Liver (tissue), 8 donors: ENCODE measurements at regions not wholly inside any gene's neighbourhood (a gene's known extent, or its start where the extent isn't known, plus 50 kb on each side); places are given as distances from the start of the nearest gene placed in this dataset.

Source experiments
- DNase-seq: peaks from one replicate; pipeline ENCODE4 v3.0.0-alpha.2; 2017; ENCODE audit warnings: low spot score
- H3K27ac ChIP-seq, 2 donors: one replicate each; pipeline ENCODE4 v1.7.0; 2013; ENCODE audit warnings: inconsistent platforms in 2 of 2, low read length in 2 of 2, control low read depth in 1 of 2, low read depth in 1 of 2, mild to moderate bottlenecking in 1 of 2
- H3K27me3 ChIP-seq, 4 donors: one replicate each; pipeline versions ENCODE4 v1.6.1 to v1.7.0; 2013; ENCODE audit warnings: low read length in 3 of 4, inconsistent platforms in 1 of 4, mild to moderate bottlenecking in 1 of 4, moderate library complexity in 1 of 4; ENCODE audit not compliant: control insufficient read depth in 4 of 4, insufficient read depth in 4 of 4
- H3K36me3 ChIP-seq, 4 donors: one replicate each; pipeline versions ENCODE4 v1.6.1 to v1.7.0; 2013; ENCODE audit warnings: low read length in 3 of 4, mild to moderate bottlenecking in 3 of 4, low read depth in 1 of 4, moderate library complexity in 1 of 4; ENCODE audit not compliant: control insufficient read depth in 4 of 4, insufficient read depth in 3 of 4
- H3K4me1 ChIP-seq, 4 donors: one replicate each; pipeline versions ENCODE4 v1.6.1 to v1.7.0; 2013; ENCODE audit warnings: low read length in 3 of 4, mild to moderate bottlenecking in 3 of 4, moderate library complexity in 1 of 4; ENCODE audit not compliant: control insufficient read depth in 4 of 4, insufficient read depth in 4 of 4
- H3K4me3 ChIP-seq, 3 donors: one replicate each; pipeline versions ENCODE4 v1.6.1 to v1.7.0; 2013; ENCODE audit warnings: low read length in 3 of 3, control low read depth in 1 of 3, low read depth in 1 of 3, mild to moderate bottlenecking in 1 of 3
- H3K9ac ChIP-seq, 2 donors: one replicate each; pipeline ENCODE4 v1.7.0; 2013; ENCODE audit warnings: low read length in 2 of 2, mild to moderate bottlenecking in 2 of 2, moderate library complexity in 2 of 2, control low read depth in 1 of 2, low read depth in 1 of 2
- H3K9me3 ChIP-seq, 4 donors: one replicate each; pipeline versions ENCODE4 v1.6.1 to v1.7.0; 2013; ENCODE audit warnings: low read length in 3 of 4; ENCODE audit not compliant: control insufficient read depth in 4 of 4
- EGR1 ChIP-seq, 2 donors: IDR thresholded peaks; 2 replicates each; pipeline ENCODE4 v1.6.1; 2016 to 2018; ENCODE audit warnings: antibody characterized with exemption in 2 of 2, low read depth in 2 of 2
- FOXA1 ChIP-seq: IDR thresholded peaks from 2 replicates; pipeline ENCODE4 v1.6.1; 2016; ENCODE audit warnings: antibody characterized with exemption
- FOXA2 ChIP-seq: IDR thresholded peaks from 2 replicates; pipeline ENCODE4 v1.6.1; 2016; ENCODE audit warnings: antibody characterized with exemption
- GABPA ChIP-seq, 2 donors: IDR thresholded peaks in 1 of 2; conservative IDR thresholded peaks in 1 of 2; 2 replicates each; pipeline ENCODE4 v1.6.1; 2016; ENCODE audit warnings: antibody characterized with exemption in 2 of 2, mild to moderate bottlenecking in 1 of 2, moderate library complexity in 1 of 2
- HNF4A ChIP-seq, 2 donors: conservative IDR thresholded peaks; 2 replicates each; pipeline ENCODE4 v1.6.1; 2016; ENCODE audit warnings: antibody characterized with exemption in 2 of 2, mild to moderate bottlenecking in 2 of 2
- HNF4G ChIP-seq: IDR thresholded peaks from 2 replicates; pipeline ENCODE4 v1.6.1; 2016; ENCODE audit warnings: antibody characterized with exemption
- JUND ChIP-seq, 2 donors: IDR thresholded peaks; 2 replicates each; pipeline ENCODE4 v1.6.1; 2016; ENCODE audit warnings: antibody characterized with exemption in 2 of 2
- NR2F2 ChIP-seq: IDR thresholded peaks from 2 replicates; pipeline ENCODE4 v1.6.1; 2016; ENCODE audit warnings: antibody characterized with exemption
- RAD21 ChIP-seq, 2 donors: IDR thresholded peaks; 2 replicates each; pipeline ENCODE4 v1.6.1; 2016; ENCODE audit warnings: antibody characterized with exemption in 2 of 2, mild to moderate bottlenecking in 2 of 2
- RXRA ChIP-seq, 2 donors: IDR thresholded peaks; 2 replicates each; pipeline ENCODE4 v1.6.1; 2017 to 2018; ENCODE audit warnings: antibody characterized with exemption in 2 of 2, mild to moderate bottlenecking in 1 of 2
- SP1 ChIP-seq: IDR thresholded peaks from 2 replicates; pipeline ENCODE4 v1.6.1; 2018; ENCODE audit warnings: antibody characterized with exemption, mild to moderate bottlenecking
- TAF1 ChIP-seq: conservative IDR thresholded peaks from 2 replicates; pipeline ENCODE4 v1.6.1; 2016; ENCODE audit warnings: antibody characterized with exemption, mild to moderate bottlenecking
- YY1 ChIP-seq: IDR thresholded peaks from 2 replicates; pipeline ENCODE4 v1.6.1; 2016; ENCODE audit warnings: antibody characterized with exemption, mild to moderate bottlenecking
- WGBS: extraction: QIAGEN DNeasy Blood & Tissue Kit; methylation state at CpG from one replicate; pipeline ENCODE4 v1.1.7; 2013; 5-methylcytosine and 5-hydroxymethylcytosine counted together
- TF ChIP-seq, protein P1 (sequence below): IDR thresholded peaks from 2 replicates; pipeline ENCODE4 v1.6.1; 2016; ENCODE audit warnings: antibody characterized with exemption
- TF ChIP-seq, protein P2 (sequence below): IDR thresholded peaks from 2 replicates; pipeline ENCODE4 v1.6.1; 2016; ENCODE audit warnings: antibody characterized with exemption
- TF ChIP-seq, protein P3 (sequence below): IDR thresholded peaks from 2 replicates; pipeline ENCODE4 v1.6.1; 2016; ENCODE audit warnings: antibody characterized with exemption, mild to moderate bottlenecking
- TF ChIP-seq, protein P4 (sequence below): fragments of 150-350 bp; IDR thresholded peaks from 2 replicates; pipeline ENCODE4 v1.5.1; 2017; ENCODE audit warnings: improper control_type of control experiment, low read depth, low read length; ENCODE audit not compliant: missing input control
- TF ChIP-seq, protein P5 (sequence below): IDR thresholded peaks from 2 replicates; pipeline ENCODE4 v1.6.1; 2016; ENCODE audit warnings: antibody characterized with exemption
- donor health status: healthy.
- donor health status: healthy.
- donor health status: healthy.
- donor health status: healthy.
- donor health status: healthy.

DNA sequence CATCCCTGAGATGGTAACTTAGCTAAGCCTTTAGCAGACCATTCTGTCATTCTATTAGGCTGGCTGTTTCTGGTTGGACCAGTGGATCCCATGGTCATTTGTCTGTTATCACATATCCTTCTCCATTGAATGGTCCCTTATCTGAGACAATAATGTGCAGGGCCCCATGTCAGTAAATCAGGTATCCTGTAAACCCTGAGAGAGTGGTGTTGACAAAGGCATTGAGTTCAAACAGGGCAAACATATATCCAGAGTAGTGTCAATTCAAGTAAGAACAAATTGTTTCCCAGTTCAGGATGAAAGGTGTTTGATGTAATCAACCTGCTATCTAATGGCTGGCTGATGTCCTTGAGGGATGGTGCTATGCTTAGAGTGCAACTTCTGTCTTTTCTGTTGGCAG, 126.2 kb downstream of the LINC00237 start (continued):
- TF ChIP-seq HNF4A (conservative IDR thresholded peaks at IDR 0.05) = no peak
- TF ChIP-seq, protein P1, sequence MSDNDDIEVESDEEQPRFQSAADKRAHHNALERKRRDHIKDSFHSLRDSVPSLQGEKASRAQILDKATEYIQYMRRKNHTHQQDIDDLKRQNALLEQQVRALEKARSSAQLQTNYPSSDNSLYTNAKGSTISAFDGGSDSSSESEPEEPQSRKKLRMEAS = no peak
- no peak for TF ChIP-seq NR2F2
- no peak for TF ChIP-seq GABPA (IDR thresholded peaks at IDR 0.05 in 1 of 2, conservative IDR thresholded peaks at IDR 0.05 in 1 of 2)
- no peak for TF ChIP-seq JUND (IDR thresholded peaks at IDR 0.05)
- TF ChIP-seq, protein P2, sequence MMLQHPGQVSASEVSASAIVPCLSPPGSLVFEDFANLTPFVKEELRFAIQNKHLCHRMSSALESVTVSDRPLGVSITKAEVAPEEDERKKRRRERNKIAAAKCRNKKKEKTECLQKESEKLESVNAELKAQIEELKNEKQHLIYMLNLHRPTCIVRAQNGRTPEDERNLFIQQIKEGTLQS = no peak

DNA sequence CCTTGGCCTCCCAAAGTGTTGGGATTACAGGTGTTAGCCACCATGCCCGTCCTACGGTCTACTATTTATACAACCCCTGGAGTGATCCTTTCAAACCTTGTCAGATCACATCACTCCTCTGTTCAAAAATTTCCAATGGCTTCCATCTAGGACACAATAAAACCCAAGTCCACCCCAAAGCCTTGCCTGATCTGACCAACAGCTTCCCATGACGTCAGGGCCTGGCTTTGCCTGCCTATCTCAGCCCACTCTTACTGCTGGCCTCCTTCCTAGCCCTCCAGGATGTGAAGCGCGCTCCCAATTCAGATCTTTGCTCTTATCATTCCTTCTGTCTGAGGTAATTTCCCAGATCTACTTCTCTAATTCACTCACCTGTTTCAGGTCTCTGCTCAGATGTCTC, 128.4 kb downstream of the LINC00237 start:
- peaks cover 0 to 12% (median 5%) of the 10 kb centered on the region in 4 donors for H3K9me3 ChIP-seq
- no peaks in the 10 kb centered on the region for H3K36me3 ChIP-seq
- no peaks in the 10 kb centered on the region for H3K4me1 ChIP-seq
- no peak overlapping the region for H3K4me3 ChIP-seq
- no peak overlapping the region for H3K9ac ChIP-seq
- peaks cover 0 to 6% (median 1%) of the 10 kb centered on the region in 4 donors for H3K27me3 ChIP-seq
- WGBS = 80% methylated on average over 5 of the region's 5 CpGs
- DNase-seq = no peak
- TF ChIP-seq FOXA2 = no peak
- TF ChIP-seq YY1 = no peak
- TF ChIP-seq GABPA (IDR thresholded peaks at IDR 0.05 in 1 of 2, conservative IDR thresholded peaks at IDR 0.05 in 1 of 2) = no peak
- TF ChIP-seq, protein P3, sequence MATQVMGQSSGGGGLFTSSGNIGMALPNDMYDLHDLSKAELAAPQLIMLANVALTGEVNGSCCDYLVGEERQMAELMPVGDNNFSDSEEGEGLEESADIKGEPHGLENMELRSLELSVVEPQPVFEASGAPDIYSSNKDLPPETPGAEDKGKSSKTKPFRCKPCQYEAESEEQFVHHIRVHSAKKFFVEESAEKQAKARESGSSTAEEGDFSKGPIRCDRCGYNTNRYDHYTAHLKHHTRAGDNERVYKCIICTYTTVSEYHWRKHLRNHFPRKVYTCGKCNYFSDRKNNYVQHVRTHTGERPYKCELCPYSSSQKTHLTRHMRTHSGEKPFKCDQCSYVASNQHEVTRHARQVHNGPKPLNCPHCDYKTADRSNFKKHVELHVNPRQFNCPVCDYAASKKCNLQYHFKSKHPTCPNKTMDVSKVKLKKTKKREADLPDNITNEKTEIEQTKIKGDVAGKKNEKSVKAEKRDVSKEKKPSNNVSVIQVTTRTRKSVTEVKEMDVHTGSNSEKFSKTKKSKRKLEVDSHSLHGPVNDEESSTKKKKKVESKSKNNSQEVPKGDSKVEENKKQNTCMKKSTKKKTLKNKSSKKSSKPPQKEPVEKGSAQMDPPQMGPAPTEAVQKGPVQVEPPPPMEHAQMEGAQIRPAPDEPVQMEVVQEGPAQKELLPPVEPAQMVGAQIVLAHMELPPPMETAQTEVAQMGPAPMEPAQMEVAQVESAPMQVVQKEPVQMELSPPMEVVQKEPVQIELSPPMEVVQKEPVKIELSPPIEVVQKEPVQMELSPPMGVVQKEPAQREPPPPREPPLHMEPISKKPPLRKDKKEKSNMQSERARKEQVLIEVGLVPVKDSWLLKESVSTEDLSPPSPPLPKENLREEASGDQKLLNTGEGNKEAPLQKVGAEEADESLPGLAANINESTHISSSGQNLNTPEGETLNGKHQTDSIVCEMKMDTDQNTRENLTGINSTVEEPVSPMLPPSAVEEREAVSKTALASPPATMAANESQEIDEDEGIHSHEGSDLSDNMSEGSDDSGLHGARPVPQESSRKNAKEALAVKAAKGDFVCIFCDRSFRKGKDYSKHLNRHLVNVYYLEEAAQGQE = no peak
- TF ChIP-seq FOXA1 = no peak
- no peak for TF ChIP-seq RAD21 (IDR thresholded peaks at IDR 0.05)
- no peak overlapping the region for H3K27ac ChIP-seq

DNA sequence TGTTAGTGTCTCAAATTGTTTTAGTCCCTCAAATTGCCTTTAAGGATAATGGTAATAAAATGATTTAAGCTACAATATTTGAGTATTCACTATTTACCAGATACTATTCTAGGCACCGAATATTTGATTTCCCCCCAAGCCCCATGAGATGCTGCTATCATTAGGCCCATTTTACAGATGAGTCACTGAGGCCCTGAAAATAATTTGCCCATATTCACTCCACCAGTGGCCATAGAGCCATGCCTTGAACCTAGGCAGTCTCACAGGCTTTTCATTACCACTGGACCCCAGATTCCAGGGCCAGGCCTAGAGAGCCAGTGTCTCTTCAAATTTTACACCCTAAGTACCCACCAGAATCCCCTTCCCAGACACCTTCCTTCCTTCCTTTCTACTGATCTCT, 133.7 kb downstream of the LINC00237 start:
- WGBS = 82% methylated on average over 1 of the region's 1 CpG

More for the DNA sequence above, 133.7 kb downstream of the LINC00237 start:
- no peak for TF ChIP-seq FOXA2
- no peak for TF ChIP-seq EGR1 (IDR thresholded peaks at IDR 0.05; ENCODE audit: low read depth in 2 of 2)
- TF ChIP-seq, protein P4, sequence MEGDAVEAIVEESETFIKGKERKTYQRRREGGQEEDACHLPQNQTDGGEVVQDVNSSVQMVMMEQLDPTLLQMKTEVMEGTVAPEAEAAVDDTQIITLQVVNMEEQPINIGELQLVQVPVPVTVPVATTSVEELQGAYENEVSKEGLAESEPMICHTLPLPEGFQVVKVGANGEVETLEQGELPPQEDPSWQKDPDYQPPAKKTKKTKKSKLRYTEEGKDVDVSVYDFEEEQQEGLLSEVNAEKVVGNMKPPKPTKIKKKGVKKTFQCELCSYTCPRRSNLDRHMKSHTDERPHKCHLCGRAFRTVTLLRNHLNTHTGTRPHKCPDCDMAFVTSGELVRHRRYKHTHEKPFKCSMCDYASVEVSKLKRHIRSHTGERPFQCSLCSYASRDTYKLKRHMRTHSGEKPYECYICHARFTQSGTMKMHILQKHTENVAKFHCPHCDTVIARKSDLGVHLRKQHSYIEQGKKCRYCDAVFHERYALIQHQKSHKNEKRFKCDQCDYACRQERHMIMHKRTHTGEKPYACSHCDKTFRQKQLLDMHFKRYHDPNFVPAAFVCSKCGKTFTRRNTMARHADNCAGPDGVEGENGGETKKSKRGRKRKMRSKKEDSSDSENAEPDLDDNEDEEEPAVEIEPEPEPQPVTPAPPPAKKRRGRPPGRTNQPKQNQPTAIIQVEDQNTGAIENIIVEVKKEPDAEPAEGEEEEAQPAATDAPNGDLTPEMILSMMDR = no peak
- TF ChIP-seq TAF1 = no peak
- no peak for TF ChIP-seq NR2F2
- TF ChIP-seq JUND (IDR thresholded peaks at IDR 0.05) = no peak
- no peak for TF ChIP-seq HNF4G
- no peak for TF ChIP-seq RAD21 (IDR thresholded peaks at IDR 0.05)
- TF ChIP-seq, protein P5, sequence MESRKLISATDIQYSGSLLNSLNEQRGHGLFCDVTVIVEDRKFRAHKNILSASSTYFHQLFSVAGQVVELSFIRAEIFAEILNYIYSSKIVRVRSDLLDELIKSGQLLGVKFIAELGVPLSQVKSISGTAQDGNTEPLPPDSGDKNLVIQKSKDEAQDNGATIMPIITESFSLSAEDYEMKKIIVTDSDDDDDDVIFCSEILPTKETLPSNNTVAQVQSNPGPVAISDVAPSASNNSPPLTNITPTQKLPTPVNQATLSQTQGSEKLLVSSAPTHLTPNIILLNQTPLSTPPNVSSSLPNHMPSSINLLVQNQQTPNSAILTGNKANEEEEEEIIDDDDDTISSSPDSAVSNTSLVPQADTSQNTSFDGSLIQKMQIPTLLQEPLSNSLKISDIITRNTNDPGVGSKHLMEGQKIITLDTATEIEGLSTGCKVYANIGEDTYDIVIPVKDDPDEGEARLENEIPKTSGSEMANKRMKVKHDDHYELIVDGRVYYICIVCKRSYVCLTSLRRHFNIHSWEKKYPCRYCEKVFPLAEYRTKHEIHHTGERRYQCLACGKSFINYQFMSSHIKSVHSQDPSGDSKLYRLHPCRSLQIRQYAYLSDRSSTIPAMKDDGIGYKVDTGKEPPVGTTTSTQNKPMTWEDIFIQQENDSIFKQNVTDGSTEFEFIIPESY = no peak
- TF ChIP-seq, protein P2 = no peak
- TF ChIP-seq RXRA (IDR thresholded peaks at IDR 0.05) = no peak
- TF ChIP-seq, protein P1 = no peak
- TF ChIP-seq HNF4A (conservative IDR thresholded peaks at IDR 0.05) = no peak
- TF ChIP-seq SP1 = no peak
- TF ChIP-seq GABPA (IDR thresholded peaks at IDR 0.05 in 1 of 2, conservative IDR thresholded peaks at IDR 0.05 in 1 of 2) = no peak
- Histone ChIP-seq H3K4me3 (no peak overlapping the region), H3K27me3 (peaks cover 0 to 9% (median 4%) of the 10 kb centered on the region in 4 donors), H3K9ac (no peak overlapping the region), H3K9me3 (no peaks in the 10 kb centered on the region), H3K27ac (no peak overlapping the region), H3K36me3 (no peaks in the 10 kb centered on the region), H3K4me1 (no peaks in the 10 kb centered on the region)
- no peak for DNase-seq
